ENCODE measurements at regions not wholly inside any gene's neighbourhood (a gene's known extent, or its start where the extent isn't known, plus 50 kb on each side); places are given as distances from the start of the nearest gene placed in this dataset.

GRCh38 chr14:32012062-32012461, 65.0 kb upstream of the ARHGAP5 start (continued):
- no peak for TF ChIP-seq ZBTB40 (IDR thresholded peaks at IDR 0.05)
- no peak for TF ChIP-seq ZBTB40 (CRISPR knock-in tag; IDR thresholded peaks at IDR 0.05)
- no peak for TF ChIP-seq HINFP (tag; conservative IDR thresholded peaks at IDR 0.05; ENCODE audit: low read depth)
- TF ChIP-seq RUNX1 (IDR thresholded peaks at IDR 0.05; ENCODE audit: low read depth): no peak
- no peak for TF ChIP-seq ZEB2 (IDR thresholded peaks at IDR 0.05)
- no peak for TF ChIP-seq USF2 (CRISPR knock-in tag; IDR thresholded peaks at IDR 0.05)
